Stromal cell of bone marrow (primary cell): ENCODE measurements at regions not wholly inside any gene's neighbourhood (a gene's known extent, or its start where the extent isn't known, plus 50 kb on each side); places are given as distances from the start of the nearest gene placed in this dataset.

ENCODE experiments used
- DNase-seq: peaks from one replicate; pipeline ENCODE4 v3.0.0-alpha.2; 2012; ENCODE audit warnings: low read depth

- DNase-seq, result peak; percentile 38
Observed at GRCh38 chr2:120937686-120938044, 202.0 kb downstream of the GLI2 start.

- no peak for DNase-seq
Observed at GRCh38 chr2:120938045-120938771, 202.5 kb downstream of the GLI2 start.

GRCh38 chr2:120939595-120940318 is 204.1 kb downstream of the GLI2 start:
- DNase-seq, result peak; percentile 66

GRCh38 chr2:120940319-120940696 is 204.6 kb downstream of the GLI2 start:
- DNase-seq, result no peak

GRCh38 chr2:120940726-120941256 is 205.1 kb downstream of the GLI2 start:
- no peak for DNase-seq

GRCh38 chr2:120941571-120942120 is 206.0 kb downstream of the GLI2 start:
- no peak for DNase-seq

- DNase-seq, result no peak
Observed at GRCh38 chr2:120942658-120943057, 207.0 kb downstream of the GLI2 start.

- DNase-seq, result no peak
Observed at GRCh38 chr2:120943403-120944034, 207.9 kb downstream of the GLI2 start.

- DNase-seq, result no peak
Observed at GRCh38 chr2:120944575-120944974, 208.9 kb downstream of the GLI2 start.

GRCh38 chr2:120945091-120945490 is 209.4 kb downstream of the GLI2 start:
- no peak for DNase-seq

GRCh38 chr2:120945832-120946499 is 210.3 kb downstream of the GLI2 start:
- DNase-seq, result no peak

GRCh38 chr2:120947327-120947726 is 211.7 kb downstream of the GLI2 start:
- DNase-seq, result no peak

GRCh38 chr2:120947982-120948661 is 212.5 kb downstream of the GLI2 start:
- DNase-seq, result no peak

GRCh38 chr2:120948662-120949011 is 213.0 kb downstream of the GLI2 start:
- DNase-seq, result no peak

GRCh38 chr2:120949027-120949956 is 213.6 kb downstream of the GLI2 start:
- DNase-seq, result no peak

- DNase-seq, result no peak
Observed at GRCh38 chr2:120949957-120950590, 214.4 kb downstream of the GLI2 start.

- DNase-seq, result no peak
Observed at GRCh38 chr2:120951693-120952092, 216.0 kb downstream of the GLI2 start.

GRCh38 chr2:120952318-120952717 is 216.7 kb downstream of the GLI2 start:
- no peak for DNase-seq

- DNase-seq, result no peak
Observed at GRCh38 chr2:120953066-120953756, 217.5 kb downstream of the GLI2 start.
